ENCODE measurements at regions not wholly inside any gene's neighbourhood (a gene's known extent, or its start where the extent isn't known, plus 50 kb on each side); places are given as distances from the start of the nearest gene placed in this dataset.

GRCh38 chr22:48106715-48107259, 1344.3 kb downstream of the TBC1D22A start:
- H3K36me3 ChIP-seq (ENCODE audit: low read depth, low read length), result no peaks in the 10 kb centered on the region
- peaks cover 19% of the 10 kb centered on the region for H3K27me3 ChIP-seq (ENCODE audit: low read length)
- H3K9me2 ChIP-seq (replicated peaks; ENCODE audit: low read length), result no peaks in the 10 kb centered on the region
- H3K9me3 ChIP-seq (ENCODE audit: low read length), result no peaks in the 10 kb centered on the region
- H4K20me1 ChIP-seq (ENCODE audit: low read length), result no peaks in the 10 kb centered on the region
- H3K4me1 ChIP-seq (ENCODE audit: insufficient read depth, low read length), result no peaks in the 10 kb centered on the region
- ChIA-PET POLR2A (ENCODE audit: unreplicated experiment) (no interaction called here), CTCF (no interaction called here)
- ATAC-seq, result no peak
- TF ChIP-seq EZH2phosphoT487 (IDR thresholded peaks at IDR 0.05; ENCODE audit: borderline replicate concordance, low read length) (no peak), CTCF (conservative IDR thresholded peaks at IDR 0.05; ENCODE audit: low read depth, low read length) (no peak), EZH2 (IDR thresholded peaks at IDR 0.05; ENCODE audit: low read length, unreplicated experiment) (no peak)
- H3K4me3 ChIP-seq (ENCODE audit: low read length), result no peak overlapping the region
- no peak overlapping the region for H3K27ac ChIP-seq (ENCODE audit: low read length)
- H3F3A ChIP-seq (ENCODE audit: low read length, unreplicated experiment), result no peaks in the 10 kb centered on the region
- H2AFZ ChIP-seq (ENCODE audit: low read length), result no peak overlapping the region
- no peaks in the 10 kb centered on the region for H3K79me2 ChIP-seq (ENCODE audit: low read length)
- no peak overlapping the region for H3K4me2 ChIP-seq (ENCODE audit: low read length)
- intact Hi-C loops (cut with micrococcal nuclease), result no loop called here
- no peak for DNase-seq
- no TSS peak for BruUV-seq (replicated peaks)
- no peak overlapping the region for H3K9ac ChIP-seq (ENCODE audit: low read length)

GRCh38 chr22:48106215-48106614, 1343.8 kb downstream of the TBC1D22A start:
- H3K4me3 ChIP-seq (ENCODE audit: low read length), result no peak overlapping the region

More at GRCh38 chr22:48106215-48106614, 1343.8 kb downstream of the TBC1D22A start:
- ChIA-PET POLR2A (ENCODE audit: unreplicated experiment) (no interaction called here), CTCF (no interaction called here)
- no peaks in the 10 kb centered on the region for H3K79me2 ChIP-seq (ENCODE audit: low read length)
- H4K20me1 ChIP-seq (ENCODE audit: low read length), result no peaks in the 10 kb centered on the region
- no TSS peak for BruUV-seq (replicated peaks)
- no peak overlapping the region for H3K4me2 ChIP-seq (ENCODE audit: low read length)
- H3F3A ChIP-seq (ENCODE audit: low read length, unreplicated experiment), result no peaks in the 10 kb centered on the region
- TF ChIP-seq CTCF (conservative IDR thresholded peaks at IDR 0.05; ENCODE audit: low read depth, low read length) (no peak), EZH2 (IDR thresholded peaks at IDR 0.05; ENCODE audit: low read length, unreplicated experiment) (no peak), EZH2phosphoT487 (IDR thresholded peaks at IDR 0.05; ENCODE audit: borderline replicate concordance, low read length) (no peak)
- no peaks in the 10 kb centered on the region for H3K9me3 ChIP-seq (ENCODE audit: low read length)
- intact Hi-C loops (cut with micrococcal nuclease), result no loop called here
- DNase-seq (no peak), ATAC-seq (no peak)
- no peaks in the 10 kb centered on the region for H3K36me3 ChIP-seq (ENCODE audit: low read depth, low read length)
- no peak overlapping the region for H2AFZ ChIP-seq (ENCODE audit: low read length)
- H3K9ac ChIP-seq (ENCODE audit: low read length), result no peak overlapping the region
- no peaks in the 10 kb centered on the region for H3K9me2 ChIP-seq (replicated peaks; ENCODE audit: low read length)
- H3K4me1 ChIP-seq (ENCODE audit: insufficient read depth, low read length), result no peaks in the 10 kb centered on the region
- H3K27ac ChIP-seq (ENCODE audit: low read length), result no peak overlapping the region
- H3K27me3 ChIP-seq (ENCODE audit: low read length), result peaks cover 19% of the 10 kb centered on the region

All from PC-3 (cell line).